SK-N-SH (cell line): ENCODE measurements at regions not wholly inside any gene's neighbourhood (a gene's known extent, or its start where the extent isn't known, plus 50 kb on each side); places are given as distances from the start of the nearest gene placed in this dataset.

Experiments
- CTCF ChIP-seq: fragments of 200-600 bp; sonication (generic); IDR thresholded peaks from 2 replicates; pipeline ENCODE4 v1.6.1; 2017; ENCODE audit warnings: antibody characterized with exemption, mild to moderate bottlenecking, moderate library complexity
- EP300 ChIP-seq, 2 experiments: IDR thresholded peaks; 2 replicates each; pipeline versions ENCODE4 v1.4.0 to v1.6.1; 2012; ENCODE audit warnings: borderline replicate concordance in 1 of 2, low read depth in 1 of 2, low read length in 1 of 2
- FOSL2 ChIP-seq: IDR thresholded peaks from 2 replicates; pipeline ENCODE4 v1.4.0; 2012; ENCODE audit warnings: low read depth, mild to moderate bottlenecking, moderate library complexity, borderline replicate concordance
- FOXM1 ChIP-seq: IDR thresholded peaks from 2 replicates; pipeline ENCODE4 v1.4.0; 2012; ENCODE audit warnings: low read depth, mild to moderate bottlenecking
- POLR2AphosphoS5 ChIP-seq: IDR thresholded peaks from 2 replicates; pipeline ENCODE4 v1.6.1; 2012; ENCODE audit warnings: low read depth, low read length
- RAD21 ChIP-seq: IDR thresholded peaks from 2 replicates; pipeline ENCODE4 v1.6.1; 2012; ENCODE audit warnings: mild to moderate bottlenecking, low read length
- TCF12 ChIP-seq: IDR thresholded peaks from 2 replicates; pipeline ENCODE4 v1.4.0; 2012
- ZBTB33 ChIP-seq: IDR thresholded peaks from 2 replicates; pipeline ENCODE4 v1.4.0; 2012; ENCODE audit warnings: low read depth, borderline replicate concordance

GRCh38 chr6:138631566-138631965 is 132.3 kb upstream of the NHSL1 start:
- no peak for TF ChIP-seq POLR2AphosphoS5
- no peak for TF ChIP-seq RAD21
- no peak for TF ChIP-seq CTCF
- no peak for TF ChIP-seq ZBTB33
- no peak for TF ChIP-seq FOXM1
- TF ChIP-seq TCF12: no peak
- no peak for TF ChIP-seq FOSL2
- no peak for TF ChIP-seq EP300 (IDR thresholded peaks at IDR 0.05; ENCODE audit: borderline replicate concordance in 1 of 2, low read depth in 1 of 2, low read length in 1 of 2)
